WTC11 (cell line): ENCODE measurements at regions not wholly inside any gene's neighbourhood (a gene's known extent, or its start where the extent isn't known, plus 50 kb on each side); places are given as distances from the start of the nearest gene placed in this dataset.

Experiments
- ATAC-seq: fragments of 200-7000 bp; cut with Tn5 transposase; 2 replicates; pipeline ENCODE4 v1.10.0; 2021; ENCODE audit warnings: mild to moderate bottlenecking, moderate library complexity
- CTCF ChIA-PET: fragments of 300-600 bp; sonication (Branson Sonifier 250); formaldehyde crosslinking; loops from one replicate; lab custom pipeline; 2021; ENCODE audit warnings: antibody characterized with exemption; lab: Charles Lee
- POLR2A ChIA-PET: fragments of 350-600 bp; sonication (Branson Sonifier 250); formaldehyde crosslinking; loops from one replicate; lab custom pipeline; 2021; ENCODE audit warnings: antibody characterized with exemption; lab: Charles Lee
- DNase-seq: peaks from one replicate; pipeline ENCODE4 v3.0.0; 2021; ENCODE audit warnings: low spot score
- H3K27ac Mint-ChIP-seq: 2 replicates; pipeline ENCODE4 v1.8.0; 2021; ENCODE audit warnings: mixed read lengths
- H3K27me3 Mint-ChIP-seq: 2 replicates; pipeline ENCODE4 v1.8.0; 2021; ENCODE audit warnings: low read depth, mild to moderate bottlenecking, moderate library complexity, mixed read lengths
- H3K36me3 Mint-ChIP-seq: 2 replicates; pipeline ENCODE4 v1.8.0; 2021; ENCODE audit warnings: mixed read lengths
- H3K4me1 Mint-ChIP-seq: 2 replicates; pipeline ENCODE4 v1.8.0; 2022; ENCODE audit warnings: mixed read lengths
- H3K4me3 Mint-ChIP-seq: 2 replicates; pipeline ENCODE4 v1.8.0; 2021; ENCODE audit warnings: mild to moderate bottlenecking, moderate library complexity, mixed read lengths
- H3K9me3 Mint-ChIP-seq: 2 replicates; pipeline ENCODE4 v1.8.0; 2021; ENCODE audit warnings: mixed read lengths
- AR ChIP-seq: fragments of 250-450 bp; sonication (Bioruptor Pico); IDR thresholded peaks from 2 replicates; pipeline ENCODE4 v1.9.0; 2021; ENCODE audit warnings: mild to moderate bottlenecking
- ARID4B ChIP-seq: sonication (generic); formaldehyde crosslinking; IDR thresholded peaks from 2 replicates; pipeline ENCODE4 v1.8.0; 2023; ENCODE audit warnings: missing genetic modification reagents, mild to moderate bottlenecking, borderline replicate concordance
- ATF2 ChIP-seq: sonication (generic); formaldehyde crosslinking; IDR thresholded peaks from 2 replicates; pipeline ENCODE4 v1.8.1; 2022; ENCODE audit warnings: low read depth, missing genetic modification reagents, borderline replicate concordance
- ATF3 ChIP-seq: sonication (generic); formaldehyde crosslinking; conservative IDR thresholded peaks from 2 replicates; pipeline ENCODE4 v1.8.1; 2022; ENCODE audit warnings: mild to moderate bottlenecking, missing genetic modification reagents
- CREM ChIP-seq: sonication (generic); formaldehyde crosslinking; IDR thresholded peaks from 2 replicates; pipeline ENCODE4 v1.8.1; 2022; ENCODE audit warnings: mild to moderate bottlenecking, missing genetic modification reagents, moderate library complexity
- ELF4 ChIP-seq: sonication (generic); formaldehyde crosslinking; IDR thresholded peaks from 2 replicates; pipeline ENCODE4 v1.8.1; 2022; ENCODE audit warnings: low read depth, mild to moderate bottlenecking, moderate library complexity, missing genetic modification reagents
- EMX1 ChIP-seq: fragments of 250-450 bp; sonication (Bioruptor Pico); IDR thresholded peaks from 2 replicates; pipeline ENCODE4 v1.8.0; 2021; ENCODE audit warnings: mild to moderate bottlenecking
- ERG ChIP-seq: fragments of 250-450 bp; sonication (Bioruptor Pico); IDR thresholded peaks from 2 replicates; pipeline ENCODE4 v1.8.0; 2021; ENCODE audit warnings: mild to moderate bottlenecking
- ESRRA ChIP-seq: sonication (generic); formaldehyde crosslinking; IDR thresholded peaks from 2 replicates; pipeline ENCODE4 v1.8.1; 2022; ENCODE audit warnings: mild to moderate bottlenecking, missing genetic modification reagents, borderline replicate concordance
- FOXK1 ChIP-seq: sonication (generic); formaldehyde crosslinking; IDR thresholded peaks from 2 replicates; pipeline ENCODE4 v1.8.0; 2022; ENCODE audit warnings: mild to moderate bottlenecking, moderate library complexity, missing genetic modification reagents
- GABPB1 ChIP-seq: sonication (generic); formaldehyde crosslinking; IDR thresholded peaks from 2 replicates; pipeline ENCODE4 v1.8.1; 2023; ENCODE audit warnings: mild to moderate bottlenecking, missing genetic modification reagents
- IRF1 ChIP-seq: sonication (generic); formaldehyde crosslinking; IDR thresholded peaks from 2 replicates; pipeline ENCODE4 v1.8.0; 2023; ENCODE audit warnings: missing genetic modification reagents
- IRF2 ChIP-seq: sonication (generic); formaldehyde crosslinking; IDR thresholded peaks from 2 replicates; pipeline ENCODE4 v1.8.0; 2022; ENCODE audit warnings: low read depth, missing genetic modification reagents, borderline replicate concordance
- JAZF1 ChIP-seq: fragments of 250-450 bp; sonication (Bioruptor Pico); IDR thresholded peaks from 2 replicates; pipeline ENCODE4 v1.9.0; 2021; ENCODE audit warnings: moderate library complexity, mild to moderate bottlenecking, inconsistent platforms
- NFATC4 ChIP-seq: fragments of 250-450 bp; sonication (Bioruptor Pico); IDR thresholded peaks from 2 replicates; pipeline ENCODE4 v1.9.0; 2021; ENCODE audit warnings: mild to moderate bottlenecking
- NFYB ChIP-seq: sonication (generic); formaldehyde crosslinking; conservative IDR thresholded peaks from 2 replicates; pipeline ENCODE4 v1.8.0; 2022; ENCODE audit warnings: low read depth, missing genetic modification reagents
- NR3C1 ChIP-seq: sonication (generic); formaldehyde crosslinking; conservative IDR thresholded peaks from 2 replicates; pipeline ENCODE4 v1.8.1; 2023; ENCODE audit warnings: low read depth, mild to moderate bottlenecking, missing genetic modification reagents
- PREB ChIP-seq: sonication (generic); formaldehyde crosslinking; IDR thresholded peaks from 2 replicates; pipeline ENCODE4 v1.8.1; 2022; ENCODE audit warnings: mild to moderate bottlenecking, missing genetic modification reagents, moderate library complexity, borderline replicate concordance
- PRRX2 ChIP-seq: fragments of 250-450 bp; sonication (Bioruptor Pico); IDR thresholded peaks from 2 replicates; pipeline ENCODE4 v1.8.0; 2021; ENCODE audit warnings: mild to moderate bottlenecking
- SMAD4 ChIP-seq: sonication (generic); formaldehyde crosslinking; IDR thresholded peaks from 2 replicates; pipeline ENCODE4 v1.8.0; 2022; ENCODE audit warnings: mild to moderate bottlenecking, missing genetic modification reagents
- SP1 ChIP-seq: sonication (generic); formaldehyde crosslinking; conservative IDR thresholded peaks from 2 replicates; pipeline ENCODE4 v1.8.1; 2022; ENCODE audit warnings: missing genetic modification reagents
- TCF7 ChIP-seq: sonication (generic); formaldehyde crosslinking; IDR thresholded peaks from 2 replicates; pipeline ENCODE4 v1.8.0; 2022; ENCODE audit warnings: mild to moderate bottlenecking, low read depth, missing genetic modification reagents, moderate library complexity
- ZNF219 ChIP-seq: sonication (generic); formaldehyde crosslinking; IDR thresholded peaks from 2 replicates; pipeline ENCODE4 v1.8.0; 2023; ENCODE audit warnings: missing genetic modification reagents, mild to moderate bottlenecking, borderline replicate concordance

- TF ChIP-seq EMX1 (CRISPR knock-in tag), result no peak
- TF ChIP-seq NFATC4 (CRISPR knock-in tag), result no peak
- TF ChIP-seq ZNF219 (CRISPR knock-in tag), result no peak
- no peak for TF ChIP-seq PRRX2
- POLR2A ChIA-PET, result no interaction called here
- Mint-ChIP-seq H3K27me3 (no peaks in the 10 kb centered on the region), H3K9me3 (no peaks in the 10 kb centered on the region), H3K4me1 (no peaks in the 10 kb centered on the region), H3K27ac (no peak overlapping the region), H3K4me3 (no peak overlapping the region), H3K36me3 (no peaks in the 10 kb centered on the region)
- CTCF ChIA-PET, result no interaction called here
- ATAC-seq (no peak), DNase-seq (no peak)
Measured at GRCh38 chr3:167146911-167147310, 233.2 kb downstream of the ZBBX start.

GRCh38 chr3:167125612-167126407, 254.3 kb downstream of the ZBBX start:
- Mint-ChIP-seq H3K27ac (no peak overlapping the region), H3K36me3 (peaks cover 10% of the 10 kb centered on the region), H3K4me3 (no peak overlapping the region), H3K27me3 (no peaks in the 10 kb centered on the region), H3K9me3 (peaks cover 13% of the 10 kb centered on the region), H3K4me1 (peaks cover 3% of the 10 kb centered on the region; the same call in 1 of the 2 replicates)
- ATAC-seq, result no peak
- no peak for DNase-seq
- POLR2A ChIA-PET, result no interaction called here
- CTCF ChIA-PET, result no interaction called here
- TF ChIP-seq PREB (CRISPR knock-in tag), result no peak
- no peak for TF ChIP-seq AR
- TF ChIP-seq SMAD4 (CRISPR knock-in tag), result no peak
- no peak for TF ChIP-seq NR3C1 (CRISPR knock-in tag)
- TF ChIP-seq IRF1, result no peak
- no peak for TF ChIP-seq CREM (CRISPR knock-in tag)
- TF ChIP-seq ATF3, result no peak
- TF ChIP-seq NFYB, result no peak
- no peak for TF ChIP-seq JAZF1
- TF ChIP-seq GABPB1 (CRISPR knock-in tag), result no peak
- no peak for TF ChIP-seq ARID4B (CRISPR knock-in tag)
- no peak for TF ChIP-seq ESRRA (CRISPR knock-in tag)
- TF ChIP-seq SP1 (CRISPR knock-in tag), result no peak
- TF ChIP-seq IRF2, result no peak
- TF ChIP-seq ELF4 (CRISPR knock-in tag), result no peak
- TF ChIP-seq ATF2, result no peak
- TF ChIP-seq ERG (CRISPR knock-in tag), result no peak
- no peak for TF ChIP-seq FOXK1 (CRISPR knock-in tag)
- no peak for TF ChIP-seq TCF7 (CRISPR knock-in tag)
